Karpas-422 (cell line): ENCODE measurements at regions not wholly inside any gene's neighbourhood (a gene's known extent, or its start where the extent isn't known, plus 50 kb on each side); places are given as distances from the start of the nearest gene placed in this dataset.
A peak's percentile ranks its signal among the peaks of the same experiment; 100 is the strongest.

ENCODE experiments used
- DNase-seq: peaks from one replicate; pipeline ENCODE4 v3.0.0-alpha.2; 2015
- H2AFZ ChIP-seq: fragments of 200-600 bp; sonication (generic); 2 replicates; pipeline ENCODE4 v1.6.1; 2014; ENCODE audit warnings: antibody characterized with exemption, low read length, mixed read lengths
- H3K27ac ChIP-seq: fragments of 200-600 bp; sonication (generic); 2 replicates; pipeline ENCODE4 v1.5.1; 2014; ENCODE audit warnings: mild to moderate bottlenecking, low read length, moderate library complexity
- H3K27me3 ChIP-seq: fragments of 200-600 bp; sonication (generic); 2 replicates; pipeline ENCODE4 v1.6.1; 2014; ENCODE audit warnings: low read length, mixed read lengths
- H3K36me3 ChIP-seq: fragments of 200-600 bp; sonication (generic); 2 replicates; pipeline ENCODE4 v1.6.1; 2014; ENCODE audit warnings: low read length, mixed read lengths; ENCODE audit not compliant: insufficient read depth
- H3K4me1 ChIP-seq: fragments of 200-600 bp; sonication (generic); 2 replicates; pipeline ENCODE4 v1.6.1; 2014; ENCODE audit warnings: mild to moderate bottlenecking, low read length, mixed read lengths
- H3K4me2 ChIP-seq: fragments of 200-600 bp; sonication (generic); 2 replicates; pipeline ENCODE4 v1.6.1; 2014; ENCODE audit warnings: low read length, low read depth, mild to moderate bottlenecking; ENCODE audit not compliant: poor library complexity, severe bottlenecking
- H3K4me3 ChIP-seq: fragments of 200-600 bp; sonication (generic); 2 replicates; pipeline ENCODE4 v1.5.1; 2014; ENCODE audit warnings: mild to moderate bottlenecking, antibody characterized with exemption, low read length, mixed read lengths
- H3K79me2 ChIP-seq: fragments of 200-600 bp; sonication (generic); 2 replicates; pipeline ENCODE4 v1.6.1; 2014; ENCODE audit warnings: mild to moderate bottlenecking, low read length, mixed read lengths
- H3K9ac ChIP-seq: fragments of 200-600 bp; sonication (generic); 2 replicates; pipeline ENCODE4 v1.6.0; 2014; ENCODE audit warnings: low read length
- H3K9me2 ChIP-seq: fragments of 200-600 bp; sonication (generic), shearing (Covaris generic); replicated peaks from 2 replicates; pipeline ENCODE4 v1.6.0; 2014; ENCODE audit warnings: mild to moderate bottlenecking, low read length, moderate library complexity; ENCODE audit not compliant: insufficient read depth
- H3K9me3 ChIP-seq: fragments of 300-700, 200-600 bp; sonication (generic); 2 replicates; pipeline ENCODE4 v1.6.1; 2014; ENCODE audit warnings: low read length, mixed read lengths
- H4K20me1 ChIP-seq: fragments of 200-600 bp; sonication (generic); 2 replicates; pipeline ENCODE4 v1.6.1; 2014; ENCODE audit warnings: mild to moderate bottlenecking, antibody characterized with exemption, low read length, low read depth; ENCODE audit not compliant: insufficient read depth

- Histone ChIP-seq H3K4me2 (peak overlapping the region; percentile 50), H3K79me2 (peaks cover 40% of the 10 kb centered on the region), H3K4me1 (peaks cover 13% of the 10 kb centered on the region), H3K9ac (peak overlapping the region; percentile 74), H3K27ac (peak overlapping the region; percentile 36; the same call in 1 of the 2 replicates), H3K9me2 (no peaks in the 10 kb centered on the region), H3K27me3 (no peaks in the 10 kb centered on the region), H4K20me1 (no peaks in the 10 kb centered on the region), H3K4me3 (peak overlapping the region; percentile 76), H2AFZ (peak overlapping the region; percentile 73), H3K36me3 (no peaks in the 10 kb centered on the region), H3K9me3 (no peaks in the 10 kb centered on the region)
- DNase-seq, result peak; percentile 89
Measured at GRCh38 chr13:64075543-64076271, 2660.1 kb upstream of the PCDH20 start.

DNA sequence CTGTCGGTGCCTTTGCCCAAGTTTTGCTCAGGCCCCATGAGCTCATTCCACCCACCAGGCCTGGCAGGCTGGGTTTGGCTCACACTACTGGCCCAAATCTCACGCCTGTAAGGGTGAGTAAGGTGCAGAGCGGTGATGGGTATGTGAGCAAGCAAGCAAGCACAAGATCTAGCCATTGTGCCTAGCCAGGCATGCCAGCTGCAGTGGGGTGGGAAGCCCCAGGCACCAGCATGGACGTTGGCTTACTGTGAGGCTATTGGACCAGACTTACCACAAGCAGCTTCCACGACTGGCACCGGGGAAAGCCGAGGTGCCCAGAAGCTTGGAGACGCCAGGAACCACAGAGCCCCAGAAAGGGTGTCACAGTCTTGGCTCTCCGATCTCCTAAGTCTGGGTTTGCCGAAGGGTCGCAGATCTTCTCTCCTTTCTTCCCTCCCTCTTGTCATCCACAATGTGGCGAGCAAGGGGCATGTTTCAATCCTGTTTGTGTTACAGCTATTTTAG lies 2659.4 kb upstream of the PCDH20 start:
- Histone ChIP-seq H3K4me1 (peaks cover 13% of the 10 kb centered on the region), H3K9me3 (no peaks in the 10 kb centered on the region), H3K36me3 (no peaks in the 10 kb centered on the region), H4K20me1 (no peaks in the 10 kb centered on the region), H3K27me3 (no peaks in the 10 kb centered on the region), H3K9me2 (no peaks in the 10 kb centered on the region), H3K9ac (peak overlapping the region; percentile 74), H2AFZ (peak overlapping the region; percentile 73; the same call in 1 of the 2 replicates), H3K4me3 (peak overlapping the region; percentile 76), H3K27ac (peak overlapping the region; percentile 36; the same call in 1 of the 2 replicates), H3K79me2 (peaks cover 43% of the 10 kb centered on the region), H3K4me2 (peak overlapping the region; percentile 50)
- peak; percentile 63 for DNase-seq

DNA sequence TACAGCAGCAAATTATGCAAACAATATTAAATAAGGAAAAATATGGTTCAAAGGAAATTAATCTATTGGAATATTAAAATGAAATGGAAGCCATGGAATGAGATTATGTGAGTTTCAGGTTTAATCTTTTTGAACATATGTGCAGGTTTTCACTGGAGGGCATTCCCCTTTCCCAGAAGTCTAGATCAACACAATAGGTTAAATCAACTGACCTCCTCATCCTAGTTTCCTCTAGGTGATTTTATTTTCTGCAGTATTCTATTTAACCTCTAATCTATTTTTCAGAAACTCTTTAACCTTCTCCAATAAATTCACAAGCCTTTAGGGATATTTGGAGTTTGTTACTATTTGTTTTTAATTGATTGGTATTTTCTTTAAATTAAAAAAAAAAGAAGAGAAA lies 2657.6 kb upstream of the PCDH20 start:
- H3K27ac ChIP-seq, result no peak overlapping the region
- H3K9me2 ChIP-seq, result no peaks in the 10 kb centered on the region
- no peaks in the 10 kb centered on the region for H3K27me3 ChIP-seq
- H2AFZ ChIP-seq, result no peak overlapping the region
- DNase-seq, result no peak
- H3K36me3 ChIP-seq, result no peaks in the 10 kb centered on the region
- H3K79me2 ChIP-seq, result peaks cover 56% of the 10 kb centered on the region
- peak overlapping the region; percentile 56 for H3K4me3 ChIP-seq
- H4K20me1 ChIP-seq, result no peaks in the 10 kb centered on the region
- peak overlapping the region; percentile 75 for H3K4me2 ChIP-seq
- H3K9me3 ChIP-seq, result no peaks in the 10 kb centered on the region
- H3K9ac ChIP-seq, result peak overlapping the region; percentile 45
- peaks cover 13% of the 10 kb centered on the region for H3K4me1 ChIP-seq

- Histone ChIP-seq H3K4me2 (no peak overlapping the region), H2AFZ (peak overlapping the region; percentile 7), H3K27ac (no peak overlapping the region), H3K79me2 (peaks cover 60% of the 10 kb centered on the region), H3K27me3 (no peaks in the 10 kb centered on the region), H3K9me2 (no peaks in the 10 kb centered on the region), H3K36me3 (no peaks in the 10 kb centered on the region), H3K4me1 (peaks cover 8% of the 10 kb centered on the region), H3K9ac (no peak overlapping the region), H4K20me1 (no peaks in the 10 kb centered on the region), H3K9me3 (no peaks in the 10 kb centered on the region), H3K4me3 (no peak overlapping the region)
- DNase-seq, result no peak
Measured at GRCh38 chr13:64071352-64071751, 2655.7 kb upstream of the PCDH20 start.

GRCh38 chr13:64069892-64070291 lies 2654.2 kb upstream of the PCDH20 start:
- Histone ChIP-seq H3K79me2 (peaks cover 54% of the 10 kb centered on the region), H3K9me3 (no peaks in the 10 kb centered on the region)
- DNase-seq, result no peak

GRCh38 chr13:64066711-64067110 lies 2651.1 kb upstream of the PCDH20 start:
- H3K9me3 ChIP-seq, result no peaks in the 10 kb centered on the region
- no peaks in the 10 kb centered on the region for H3K9me2 ChIP-seq
- no peaks in the 10 kb centered on the region for H3K4me1 ChIP-seq
- H3K4me2 ChIP-seq, result no peak overlapping the region
- no peak overlapping the region for H3K4me3 ChIP-seq
- H3K27me3 ChIP-seq, result no peaks in the 10 kb centered on the region
- H3K79me2 ChIP-seq, result peaks cover 29% of the 10 kb centered on the region
- H2AFZ ChIP-seq, result peak overlapping the region; percentile 65; the same call in 1 of the 2 replicates
- H3K27ac ChIP-seq, result no peak overlapping the region
- no peaks in the 10 kb centered on the region for H4K20me1 ChIP-seq
- no peaks in the 10 kb centered on the region for H3K36me3 ChIP-seq
- DNase-seq, result no peak
- H3K9ac ChIP-seq, result no peak overlapping the region

More at GRCh38 chr13:64069892-64070291, 2654.2 kb upstream of the PCDH20 start:
- Histone ChIP-seq H3K27me3 (no peaks in the 10 kb centered on the region), H3K4me3 (no peak overlapping the region), H3K4me1 (peaks cover 7% of the 10 kb centered on the region; the same call in 1 of the 2 replicates), H2AFZ (0 out of 2 replicates have a peak overlapping the region, but pooled peaks have one; percentile 5), H3K27ac (no peak overlapping the region), H3K9me2 (no peaks in the 10 kb centered on the region), H3K4me2 (no peak overlapping the region), H3K36me3 (no peaks in the 10 kb centered on the region), H4K20me1 (no peaks in the 10 kb centered on the region), H3K9ac (no peak overlapping the region)

GRCh38 chr13:64061649-64062048 lies 2646.0 kb upstream of the PCDH20 start:
- Histone ChIP-seq H2AFZ (no peak overlapping the region), H3K4me1 (peaks cover 11% of the 10 kb centered on the region), H3K79me2 (peaks cover 8% of the 10 kb centered on the region), H3K9me2 (no peaks in the 10 kb centered on the region), H4K20me1 (no peaks in the 10 kb centered on the region), H3K9ac (no peak overlapping the region), H3K4me2 (no peak overlapping the region), H3K27ac (no peak overlapping the region), H3K27me3 (no peaks in the 10 kb centered on the region), H3K9me3 (no peaks in the 10 kb centered on the region), H3K4me3 (no peak overlapping the region), H3K36me3 (no peaks in the 10 kb centered on the region)
- DNase-seq, result no peak

DNA sequence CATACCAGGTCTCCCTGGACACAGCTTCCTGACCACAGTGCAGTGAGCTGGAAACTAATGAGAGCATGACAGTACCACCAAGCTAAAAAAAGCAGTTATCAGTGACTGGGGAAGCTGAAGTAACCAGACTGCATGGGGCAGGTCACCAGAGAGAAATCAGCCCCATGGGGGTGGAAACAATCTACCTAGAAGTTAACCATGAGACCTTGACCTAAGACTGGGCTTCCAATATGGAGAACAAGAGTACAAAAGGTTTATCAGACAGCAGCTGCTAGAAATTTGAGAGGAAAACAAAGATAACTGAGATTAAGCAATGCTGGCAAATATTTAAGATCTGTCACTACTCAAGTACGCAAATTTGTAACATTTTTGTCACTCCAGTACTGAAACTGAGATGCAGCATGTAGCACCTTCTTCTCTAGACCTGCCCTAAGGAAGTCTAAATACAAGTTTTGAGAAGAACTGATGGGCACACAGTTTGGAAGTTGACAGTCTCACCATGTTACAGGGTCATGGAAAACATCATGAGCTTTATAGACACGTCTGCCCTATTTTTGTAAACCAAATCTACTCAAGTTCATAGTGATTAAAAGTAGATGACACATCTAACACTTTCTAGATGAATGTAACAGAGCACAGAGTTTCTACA lies 2641.8 kb upstream of the PCDH20 start:
- peaks cover 11% of the 10 kb centered on the region for H3K4me1 ChIP-seq
- H3K27ac ChIP-seq, result no peak overlapping the region
- H2AFZ ChIP-seq, result no peak overlapping the region
- peaks cover 8% of the 10 kb centered on the region for H3K79me2 ChIP-seq
- no peaks in the 10 kb centered on the region; the same call in 1 of the 2 replicates for H3K36me3 ChIP-seq
- H4K20me1 ChIP-seq, result no peaks in the 10 kb centered on the region
- DNase-seq, result peak; percentile 61
- H3K9me3 ChIP-seq, result no peaks in the 10 kb centered on the region
- no peak overlapping the region for H3K4me2 ChIP-seq
- no peak overlapping the region for H3K4me3 ChIP-seq
- no peak overlapping the region for H3K9ac ChIP-seq
- H3K9me2 ChIP-seq, result no peaks in the 10 kb centered on the region
- no peaks in the 10 kb centered on the region for H3K27me3 ChIP-seq
